HG02981 (cell line): ENCODE measurements at regions not wholly inside any gene's neighbourhood (a gene's known extent, or its start where the extent isn't known, plus 50 kb on each side); places are given as distances from the start of the nearest gene placed in this dataset.

Experiments used
- ATAC-seq: cut with Tn5 transposase; IDR thresholded peaks from one replicate; pipeline ENCODE4 v1.9.1; 2021; ENCODE audit warnings: mild to moderate bottlenecking, moderate library complexity; ENCODE audit not compliant: unreplicated experiment

- peak; percentile 91 for ATAC-seq
Observed at GRCh38 chr6:45830441-45831139, 185.1 kb downstream of the CLIC5 start.

- no peak for ATAC-seq
Observed at GRCh38 chr6:45829873-45830272, 185.8 kb downstream of the CLIC5 start.

- no peak for ATAC-seq
Observed at GRCh38 chr6:45827952-45828530, 187.6 kb downstream of the CLIC5 start.

- ATAC-seq: no peak
Observed at GRCh38 chr6:45822873-45823272, 192.8 kb downstream of the CLIC5 start.

- ATAC-seq: no peak
Observed at GRCh38 chr6:45822246-45822812, 193.3 kb downstream of the CLIC5 start.

GRCh38 chr6:45818655-45819054 lies 197.0 kb downstream of the CLIC5 start:
- ATAC-seq: no peak

GRCh38 chr6:45816674-45817297 lies 198.9 kb downstream of the CLIC5 start:
- ATAC-seq: no peak

GRCh38 chr6:45815466-45816125 lies 200.1 kb downstream of the CLIC5 start:
- ATAC-seq: no peak

- no peak for ATAC-seq
Observed at GRCh38 chr6:45814772-45815171, 200.9 kb downstream of the CLIC5 start.

GRCh38 chr6:45813943-45814342 lies 201.7 kb downstream of the CLIC5 start:
- ATAC-seq: no peak

GRCh38 chr6:45812922-45813321 lies 202.7 kb downstream of the CLIC5 start:
- ATAC-seq: no peak

- ATAC-seq: peak; percentile 54
Observed at GRCh38 chr6:45808917-45809316, 206.7 kb downstream of the CLIC5 start.

- no peak for ATAC-seq
Observed at GRCh38 chr6:45808042-45808645, 207.5 kb downstream of the CLIC5 start.

GRCh38 chr6:45807311-45808041 lies 208.2 kb downstream of the CLIC5 start:
- no peak for ATAC-seq

- no peak for ATAC-seq
Observed at GRCh38 chr6:45806172-45806571, 209.5 kb downstream of the CLIC5 start.

GRCh38 chr6:45803071-45803470 lies 212.6 kb downstream of the CLIC5 start:
- no peak for ATAC-seq

- no peak for ATAC-seq
Observed at GRCh38 chr6:45801471-45802289, 214.0 kb downstream of the CLIC5 start.

- ATAC-seq: no peak
Observed at GRCh38 chr6:45800911-45801310, 214.7 kb downstream of the CLIC5 start.

GRCh38 chr6:45795678-45796077 lies 220.0 kb downstream of the CLIC5 start:
- no peak for ATAC-seq

GRCh38 chr6:45794465-45794864 lies 221.2 kb downstream of the CLIC5 start:
- ATAC-seq: no peak
